ENCODE measurements at regions not wholly inside any gene's neighbourhood (a gene's known extent, or its start where the extent isn't known, plus 50 kb on each side); places are given as distances from the start of the nearest gene placed in this dataset.

DNA sequence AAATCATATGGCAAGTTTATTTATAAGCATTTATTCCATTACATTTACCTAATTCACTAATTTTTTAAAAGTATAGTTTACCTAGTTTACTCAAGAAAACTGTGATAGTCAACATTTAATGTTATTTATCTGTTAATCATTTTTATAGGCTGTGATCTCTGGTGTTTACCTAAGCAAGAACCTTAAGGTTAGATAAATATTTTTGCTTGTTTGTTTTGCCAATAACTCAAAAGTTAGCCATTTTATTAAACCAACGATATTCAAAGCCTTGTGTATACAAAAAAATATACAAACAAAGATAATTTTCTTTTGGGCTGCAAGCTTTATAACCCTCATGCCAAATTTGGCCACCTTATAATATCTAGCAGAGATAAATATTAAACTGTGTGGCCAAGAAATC, 157.3 kb downstream of the SLCO1B3 start:
- no peak overlapping the region for H3K4me3 ChIP-seq
- WGBS, 2 donors, result 11 to 15% methylated on average over 1 of the region's 1 CpG
- peaks cover 19% of the 10 kb centered on the region for H3K4me1 ChIP-seq
- H3K27me3 ChIP-seq, result no peaks in the 10 kb centered on the region
- TF ChIP-seq POLR2A (IDR thresholded peaks at IDR 0.05), result no peak
- TF ChIP-seq, protein P1, sequence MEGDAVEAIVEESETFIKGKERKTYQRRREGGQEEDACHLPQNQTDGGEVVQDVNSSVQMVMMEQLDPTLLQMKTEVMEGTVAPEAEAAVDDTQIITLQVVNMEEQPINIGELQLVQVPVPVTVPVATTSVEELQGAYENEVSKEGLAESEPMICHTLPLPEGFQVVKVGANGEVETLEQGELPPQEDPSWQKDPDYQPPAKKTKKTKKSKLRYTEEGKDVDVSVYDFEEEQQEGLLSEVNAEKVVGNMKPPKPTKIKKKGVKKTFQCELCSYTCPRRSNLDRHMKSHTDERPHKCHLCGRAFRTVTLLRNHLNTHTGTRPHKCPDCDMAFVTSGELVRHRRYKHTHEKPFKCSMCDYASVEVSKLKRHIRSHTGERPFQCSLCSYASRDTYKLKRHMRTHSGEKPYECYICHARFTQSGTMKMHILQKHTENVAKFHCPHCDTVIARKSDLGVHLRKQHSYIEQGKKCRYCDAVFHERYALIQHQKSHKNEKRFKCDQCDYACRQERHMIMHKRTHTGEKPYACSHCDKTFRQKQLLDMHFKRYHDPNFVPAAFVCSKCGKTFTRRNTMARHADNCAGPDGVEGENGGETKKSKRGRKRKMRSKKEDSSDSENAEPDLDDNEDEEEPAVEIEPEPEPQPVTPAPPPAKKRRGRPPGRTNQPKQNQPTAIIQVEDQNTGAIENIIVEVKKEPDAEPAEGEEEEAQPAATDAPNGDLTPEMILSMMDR (IDR thresholded peaks at IDR 0.05), result no peak
- intact Hi-C loops (cut with DNase I), result no loop called here
- H3K36me3 ChIP-seq (replicated peaks in 1 of 2; ENCODE audit: insufficient read depth in 1 of 2, low read depth in 2 of 2), result no peaks in the 10 kb centered on the region
- ATAC-seq (no peak), DNase-seq (no peak)
- H3K9me3 ChIP-seq, result no peaks in the 10 kb centered on the region
- H3K27ac ChIP-seq, result no peak overlapping the region

DNA sequence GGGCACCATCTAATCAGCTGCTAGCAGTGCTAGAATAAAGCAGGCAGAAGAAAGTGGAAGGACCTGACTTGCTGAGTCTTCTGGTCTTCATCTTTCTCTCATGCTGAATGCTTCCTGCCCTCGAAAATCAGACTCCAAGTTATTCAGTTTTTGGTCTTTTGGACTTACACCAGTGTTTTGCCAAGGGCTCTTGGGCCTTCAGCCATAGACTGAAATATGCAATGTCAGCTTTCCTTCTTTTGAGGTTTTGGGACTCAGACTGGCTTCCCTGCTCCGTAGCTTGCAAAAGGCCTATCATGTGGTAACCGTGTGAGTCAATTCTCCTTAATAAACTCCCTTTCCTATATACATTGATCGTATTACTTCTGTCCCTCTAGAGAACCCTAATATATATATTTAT, 159.3 kb downstream of the SLCO1B3 start:
- Histone ChIP-seq H3K36me3 (replicated peaks in 1 of 2; ENCODE audit: insufficient read depth in 1 of 2, low read depth in 2 of 2) (no peaks in the 10 kb centered on the region), H3K27me3 (no peaks in the 10 kb centered on the region), H3K9me3 (no peaks in the 10 kb centered on the region), H3K27ac (no peak overlapping the region), H3K4me3 (no peak overlapping the region), H3K4me1 (peaks cover 4% of the 10 kb centered on the region)
- ATAC-seq (no peak), DNase-seq (no peak)
- TF ChIP-seq POLR2A (IDR thresholded peaks at IDR 0.05), result no peak
- TF ChIP-seq, protein P1 (IDR thresholded peaks at IDR 0.05), result no peak
- intact Hi-C loops (cut with DNase I), result no loop called here
- WGBS, 2 donors, result 78 to 79% methylated on average over 4 of the region's 4 CpGs

GRCh38 chr12:20985399-20985798, 145.6 kb upstream of the SLCO1B1 start:
- H3K4me3 ChIP-seq, result no peak overlapping the region
- intact Hi-C loops (cut with DNase I), result no loop called here
- H3K27ac ChIP-seq, result no peak overlapping the region
- no peak for TF ChIP-seq POLR2A (IDR thresholded peaks at IDR 0.05)
- TF ChIP-seq, protein P1 (IDR thresholded peaks at IDR 0.05), result no peak
- no peaks in the 10 kb centered on the region for H3K4me1 ChIP-seq
- no peaks in the 10 kb centered on the region for H3K36me3 ChIP-seq (replicated peaks in 1 of 2; ENCODE audit: insufficient read depth in 1 of 2, low read depth in 2 of 2)
- DNase-seq (no peak), ATAC-seq (no peak)
- H3K27me3 ChIP-seq, result no peaks in the 10 kb centered on the region
- 54 to 72% methylated on average over 1 of the region's 1 CpG for WGBS, 2 donors
- H3K9me3 ChIP-seq, result no peaks in the 10 kb centered on the region

DNA sequence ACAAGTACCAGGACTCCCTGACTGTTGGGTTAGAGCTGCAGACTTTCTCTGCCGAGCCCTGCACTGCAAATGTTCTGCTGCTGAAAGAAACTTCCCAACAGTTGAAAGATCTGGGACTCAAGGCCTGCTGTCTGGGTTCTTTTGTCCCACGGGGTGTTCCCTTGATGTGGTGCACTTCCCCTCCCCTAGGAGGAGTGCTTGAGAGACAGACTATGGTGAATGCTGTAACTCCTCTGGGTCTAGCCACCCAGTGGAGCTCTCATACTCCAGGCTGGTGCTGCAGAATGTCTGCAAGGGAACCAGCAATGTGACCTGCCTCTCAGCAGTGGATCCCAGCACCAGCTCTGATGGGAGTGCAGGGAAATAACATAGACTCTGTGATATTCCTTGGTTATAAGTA, 129.2 kb upstream of the SLCO1B1 start:
- Histone ChIP-seq H3K4me3 (no peak overlapping the region), H3K27ac (no peak overlapping the region), H3K9me3 (no peaks in the 10 kb centered on the region), H3K4me1 (no peaks in the 10 kb centered on the region), H3K27me3 (no peaks in the 10 kb centered on the region), H3K36me3 (replicated peaks in 1 of 2; ENCODE audit: insufficient read depth in 1 of 2, low read depth in 2 of 2) (no peaks in the 10 kb centered on the region)
- 62% methylated on average over 2 of the region's 2 CpGs; no CpG with 5 or more reads in 1 of the 2 donors for WGBS, 2 donors
- DNase-seq (no peak), ATAC-seq (no peak)
- intact Hi-C loops (cut with DNase I), result no loop called here
- TF ChIP-seq, protein P1 (IDR thresholded peaks at IDR 0.05), result no peak
- no peak for TF ChIP-seq POLR2A (IDR thresholded peaks at IDR 0.05)

DNA sequence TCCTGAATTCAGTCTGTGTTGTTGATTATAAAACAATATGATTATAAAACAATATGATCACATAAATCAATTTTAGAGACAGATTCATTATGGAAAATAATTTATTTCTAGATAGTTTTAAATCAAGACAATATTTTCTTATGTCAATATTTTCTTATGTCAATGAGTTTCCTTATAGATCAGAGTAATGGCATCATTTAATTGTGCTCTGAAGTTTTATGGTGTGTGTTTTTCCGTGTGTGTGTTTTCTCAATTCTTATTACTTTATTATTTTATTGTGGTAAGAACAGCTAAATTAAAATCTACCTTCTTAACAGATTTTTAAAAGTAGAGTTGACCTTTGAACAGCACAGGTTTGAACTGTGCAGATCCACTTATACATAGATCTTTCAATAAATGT, 105.3 kb upstream of the SLCO1B1 start:
- no peaks in the 10 kb centered on the region for H3K36me3 ChIP-seq (replicated peaks in 1 of 2; ENCODE audit: insufficient read depth in 1 of 2, low read depth in 2 of 2)
- no peaks in the 10 kb centered on the region for H3K9me3 ChIP-seq
- WGBS, 2 donors, result 71 to 74% methylated on average over 1 of the region's 1 CpG
- TF ChIP-seq POLR2A (IDR thresholded peaks at IDR 0.05), result no peak
- TF ChIP-seq, protein P1 (IDR thresholded peaks at IDR 0.05), result no peak
- DNase-seq (no peak), ATAC-seq (no peak)
- H3K27me3 ChIP-seq, result no peaks in the 10 kb centered on the region
- intact Hi-C loops (cut with DNase I), result no loop called here
- H3K4me1 ChIP-seq, result no peaks in the 10 kb centered on the region
- H3K27ac ChIP-seq, result no peak overlapping the region
- no peak overlapping the region for H3K4me3 ChIP-seq

All from body of pancreas (tissue), 4 donors.